ENCODE measurements at regions not wholly inside any gene's neighbourhood (a gene's known extent, or its start where the extent isn't known, plus 50 kb on each side); places are given as distances from the start of the nearest gene placed in this dataset.
"Not testable (repeated sequence)": the region's sequence is repeated elsewhere in the genome, so short reads cannot be mapped to it uniquely, and the experiment has no call there.

- no peak overlapping the region for H3K9ac ChIP-seq (ENCODE audit: low read depth in 1 of 2, low read length in 2 of 2)
- no peak overlapping the region for H3K27ac ChIP-seq (ENCODE audit: low read depth in 2 of 2, low read length in 2 of 2)
- no peaks in the 10 kb centered on the region for H3K4me1 ChIP-seq (ENCODE audit: control insufficient read depth in 2 of 2, insufficient read depth in 2 of 2, low read length in 2 of 2)
- no peak overlapping the region for H3K4me3 ChIP-seq (ENCODE audit: low read length in 2 of 2)
- H3K27me3 ChIP-seq (ENCODE audit: control insufficient read depth in 2 of 2, insufficient read depth in 2 of 2, low read length in 2 of 2): no peaks in the 10 kb centered on the region
- no peaks in the 10 kb centered on the region for H3K9me3 ChIP-seq (ENCODE audit: control insufficient read depth in 2 of 2, low read length in 2 of 2)
- no peaks in the 10 kb centered on the region for H3K36me3 ChIP-seq (ENCODE audit: control insufficient read depth in 2 of 2, insufficient read depth in 2 of 2, low read length in 2 of 2)
Measured at GRCh38 chr22:22358152-22358551, 113.6 kb downstream of the VPREB1 start.

- Histone ChIP-seq H3K9me3 (ENCODE audit: control insufficient read depth in 2 of 2, low read length in 2 of 2) (no peaks in the 10 kb centered on the region), H3K27ac (ENCODE audit: low read depth in 2 of 2, low read length in 2 of 2) (no peak overlapping the region), H3K4me3 (ENCODE audit: low read length in 2 of 2) (no peak overlapping the region), H3K27me3 (ENCODE audit: control insufficient read depth in 2 of 2, insufficient read depth in 2 of 2, low read length in 2 of 2) (peaks cover 0 to 1% of the 10 kb centered on the region in 2 donors), H3K4me1 (ENCODE audit: control insufficient read depth in 2 of 2, insufficient read depth in 2 of 2, low read length in 2 of 2) (no peaks in the 10 kb centered on the region), H3K36me3 (ENCODE audit: control insufficient read depth in 2 of 2, insufficient read depth in 2 of 2, low read length in 2 of 2) (no peaks in the 10 kb centered on the region), H3K9ac (ENCODE audit: low read depth in 1 of 2, low read length in 2 of 2) (no peak overlapping the region)
Measured at GRCh38 chr22:22358686-22359085, 114.1 kb downstream of the VPREB1 start.

- Histone ChIP-seq H3K27ac (ENCODE audit: low read depth in 2 of 2, low read length in 2 of 2) (no peak overlapping the region), H3K9ac (ENCODE audit: low read depth in 1 of 2, low read length in 2 of 2) (no peak overlapping the region), H3K27me3 (ENCODE audit: control insufficient read depth in 2 of 2, insufficient read depth in 2 of 2, low read length in 2 of 2) (peaks cover 0 to 2% of the 10 kb centered on the region in 2 donors), H3K4me3 (ENCODE audit: low read length in 2 of 2) (no peak overlapping the region), H3K4me1 (ENCODE audit: control insufficient read depth in 2 of 2, insufficient read depth in 2 of 2, low read length in 2 of 2) (no peaks in the 10 kb centered on the region), H3K9me3 (ENCODE audit: control insufficient read depth in 2 of 2, low read length in 2 of 2) (no peaks in the 10 kb centered on the region), H3K36me3 (ENCODE audit: control insufficient read depth in 2 of 2, insufficient read depth in 2 of 2, low read length in 2 of 2) (no peaks in the 10 kb centered on the region)
Measured at GRCh38 chr22:22359465-22359864, 114.9 kb downstream of the VPREB1 start.

GRCh38 chr22:22360014-22360413 is 115.4 kb downstream of the VPREB1 start:
- H3K4me1 ChIP-seq (ENCODE audit: control insufficient read depth in 2 of 2, insufficient read depth in 2 of 2, low read length in 2 of 2): no peaks in the 10 kb centered on the region
- no peaks in the 10 kb centered on the region for H3K36me3 ChIP-seq (ENCODE audit: control insufficient read depth in 2 of 2, insufficient read depth in 2 of 2, low read length in 2 of 2)
- H3K9ac ChIP-seq (ENCODE audit: low read depth in 1 of 2, low read length in 2 of 2): no peak overlapping the region
- H3K9me3 ChIP-seq (ENCODE audit: control insufficient read depth in 2 of 2, low read length in 2 of 2): no peaks in the 10 kb centered on the region
- H3K4me3 ChIP-seq (ENCODE audit: low read length in 2 of 2): no peak overlapping the region
- peaks cover 0 to 2% of the 10 kb centered on the region in 2 donors for H3K27me3 ChIP-seq (ENCODE audit: control insufficient read depth in 2 of 2, insufficient read depth in 2 of 2, low read length in 2 of 2)
- H3K27ac ChIP-seq (ENCODE audit: low read depth in 2 of 2, low read length in 2 of 2): no peak overlapping the region

GRCh38 chr22:22362311-22362710 is 117.7 kb downstream of the VPREB1 start:
- H3K27ac ChIP-seq (ENCODE audit: low read depth in 2 of 2, low read length in 2 of 2): no peak overlapping the region
- no peak overlapping the region for H3K9ac ChIP-seq (ENCODE audit: low read depth in 1 of 2, low read length in 2 of 2)
- H3K4me3 ChIP-seq (ENCODE audit: low read length in 2 of 2): no peak overlapping the region
- H3K4me1 ChIP-seq (ENCODE audit: control insufficient read depth in 2 of 2, insufficient read depth in 2 of 2, low read length in 2 of 2): no peaks in the 10 kb centered on the region
- no peaks in the 10 kb centered on the region for H3K36me3 ChIP-seq (ENCODE audit: control insufficient read depth in 2 of 2, insufficient read depth in 2 of 2, low read length in 2 of 2)
- H3K27me3 ChIP-seq (ENCODE audit: control insufficient read depth in 2 of 2, insufficient read depth in 2 of 2, low read length in 2 of 2): peaks cover 2 to 3% of the 10 kb centered on the region in 2 donors
- no peaks in the 10 kb centered on the region for H3K9me3 ChIP-seq (ENCODE audit: control insufficient read depth in 2 of 2, low read length in 2 of 2)

GRCh38 chr22:22362936-22363335 is 118.3 kb downstream of the VPREB1 start:
- no peak overlapping the region for H3K4me3 ChIP-seq (ENCODE audit: low read length in 2 of 2)
- no peaks in the 10 kb centered on the region for H3K36me3 ChIP-seq (ENCODE audit: control insufficient read depth in 2 of 2, insufficient read depth in 2 of 2, low read length in 2 of 2)
- no peak overlapping the region for H3K27ac ChIP-seq (ENCODE audit: low read depth in 2 of 2, low read length in 2 of 2)
- no peaks in the 10 kb centered on the region for H3K9me3 ChIP-seq (ENCODE audit: control insufficient read depth in 2 of 2, low read length in 2 of 2)
- H3K4me1 ChIP-seq (ENCODE audit: control insufficient read depth in 2 of 2, insufficient read depth in 2 of 2, low read length in 2 of 2): no peaks in the 10 kb centered on the region
- H3K9ac ChIP-seq (ENCODE audit: low read depth in 1 of 2, low read length in 2 of 2): no peak overlapping the region
- H3K27me3 ChIP-seq (ENCODE audit: control insufficient read depth in 2 of 2, insufficient read depth in 2 of 2, low read length in 2 of 2): peaks cover 2 to 3% of the 10 kb centered on the region in 2 donors

- no peak overlapping the region for H3K4me3 ChIP-seq (ENCODE audit: low read length in 2 of 2)
- H3K27me3 ChIP-seq (ENCODE audit: control insufficient read depth in 2 of 2, insufficient read depth in 2 of 2, low read length in 2 of 2): peaks cover 2 to 3% of the 10 kb centered on the region in 2 donors
- H3K9me3 ChIP-seq (ENCODE audit: control insufficient read depth in 2 of 2, low read length in 2 of 2): no peaks in the 10 kb centered on the region
- H3K9ac ChIP-seq (ENCODE audit: low read depth in 1 of 2, low read length in 2 of 2): no peak overlapping the region
- no peaks in the 10 kb centered on the region for H3K36me3 ChIP-seq (ENCODE audit: control insufficient read depth in 2 of 2, insufficient read depth in 2 of 2, low read length in 2 of 2)
- no peaks in the 10 kb centered on the region for H3K4me1 ChIP-seq (ENCODE audit: control insufficient read depth in 2 of 2, insufficient read depth in 2 of 2, low read length in 2 of 2)
- H3K27ac ChIP-seq (ENCODE audit: low read depth in 2 of 2, low read length in 2 of 2): no peak overlapping the region
Measured at GRCh38 chr22:22364207-22364606, 119.6 kb downstream of the VPREB1 start.

- H3K4me1 ChIP-seq (ENCODE audit: control insufficient read depth in 2 of 2, insufficient read depth in 2 of 2, low read length in 2 of 2): no peaks in the 10 kb centered on the region
- H3K36me3 ChIP-seq (ENCODE audit: control insufficient read depth in 2 of 2, insufficient read depth in 2 of 2, low read length in 2 of 2): no peaks in the 10 kb centered on the region
- no peak overlapping the region for H3K27ac ChIP-seq (ENCODE audit: low read depth in 2 of 2, low read length in 2 of 2)
- H3K9ac ChIP-seq (ENCODE audit: low read depth in 1 of 2, low read length in 2 of 2): no peak overlapping the region
- H3K4me3 ChIP-seq (ENCODE audit: low read length in 2 of 2): no peak overlapping the region
- peaks cover 2 to 6% of the 10 kb centered on the region in 2 donors for H3K27me3 ChIP-seq (ENCODE audit: control insufficient read depth in 2 of 2, insufficient read depth in 2 of 2, low read length in 2 of 2)
- H3K9me3 ChIP-seq (ENCODE audit: control insufficient read depth in 2 of 2, low read length in 2 of 2): no peaks in the 10 kb centered on the region
Measured at GRCh38 chr22:22366537-22366936, 122.0 kb downstream of the VPREB1 start.

GRCh38 chr22:22368516-22368915 is 123.9 kb downstream of the VPREB1 start:
- no peak overlapping the region for H3K27ac ChIP-seq (ENCODE audit: low read depth in 2 of 2, low read length in 2 of 2)
- H3K4me1 ChIP-seq (ENCODE audit: control insufficient read depth in 2 of 2, insufficient read depth in 2 of 2, low read length in 2 of 2): no peaks in the 10 kb centered on the region
- H3K4me3 ChIP-seq (ENCODE audit: low read length in 2 of 2): no peak overlapping the region
- no peaks in the 10 kb centered on the region for H3K9me3 ChIP-seq (ENCODE audit: control insufficient read depth in 2 of 2, low read length in 2 of 2)
- peaks cover 2 to 6% of the 10 kb centered on the region in 2 donors for H3K27me3 ChIP-seq (ENCODE audit: control insufficient read depth in 2 of 2, insufficient read depth in 2 of 2, low read length in 2 of 2)
- H3K36me3 ChIP-seq (ENCODE audit: control insufficient read depth in 2 of 2, insufficient read depth in 2 of 2, low read length in 2 of 2): no peaks in the 10 kb centered on the region
- no peak overlapping the region for H3K9ac ChIP-seq (ENCODE audit: low read depth in 1 of 2, low read length in 2 of 2)

GRCh38 chr22:22369219-22369963 is 124.8 kb downstream of the VPREB1 start:
- H3K27me3 ChIP-seq (ENCODE audit: control insufficient read depth in 2 of 2, insufficient read depth in 2 of 2, low read length in 2 of 2); H3K4me1 ChIP-seq (ENCODE audit: control insufficient read depth in 2 of 2, insufficient read depth in 2 of 2, low read length in 2 of 2); H3K36me3 ChIP-seq (ENCODE audit: control insufficient read depth in 2 of 2, insufficient read depth in 2 of 2, low read length in 2 of 2); H3K27ac ChIP-seq (ENCODE audit: low read depth in 2 of 2, low read length in 2 of 2); H3K9ac ChIP-seq (ENCODE audit: low read depth in 1 of 2, low read length in 2 of 2); H3K9me3 ChIP-seq (ENCODE audit: control insufficient read depth in 2 of 2, low read length in 2 of 2); H3K4me3 ChIP-seq (ENCODE audit: low read length in 2 of 2): not testable (repeated sequence)

GRCh38 chr22:22369964-22370270 is 125.3 kb downstream of the VPREB1 start:
- Histone ChIP-seq H3K4me1 (ENCODE audit: control insufficient read depth in 2 of 2, insufficient read depth in 2 of 2, low read length in 2 of 2) (no peaks in the 10 kb centered on the region), H3K4me3 (ENCODE audit: low read length in 2 of 2) (no peak overlapping the region), H3K36me3 (ENCODE audit: control insufficient read depth in 2 of 2, insufficient read depth in 2 of 2, low read length in 2 of 2) (no peaks in the 10 kb centered on the region), H3K9ac (ENCODE audit: low read depth in 1 of 2, low read length in 2 of 2) (no peak overlapping the region), H3K9me3 (ENCODE audit: control insufficient read depth in 2 of 2, low read length in 2 of 2) (no peaks in the 10 kb centered on the region), H3K27ac (ENCODE audit: low read depth in 2 of 2, low read length in 2 of 2) (no peak overlapping the region), H3K27me3 (ENCODE audit: control insufficient read depth in 2 of 2, insufficient read depth in 2 of 2, low read length in 2 of 2) (peaks cover 0 to 6% of the 10 kb centered on the region in 2 donors)

All from mucosa of rectum (tissue), 2 donors.